Endothelial cell of hepatic sinusoid (primary cell): ENCODE measurements at regions not wholly inside any gene's neighbourhood (a gene's known extent, or its start where the extent isn't known, plus 50 kb on each side); places are given as distances from the start of the nearest gene placed in this dataset.

Source experiments
- in situ Hi-C: cut with HindIII; loops from 2 replicates; pipeline ENCODE4 v1.10.0; 2017; ENCODE audit warnings: low sequenced_read_pairs

- in situ Hi-C loops: no loop called here
Observed at GRCh38 chr2:196341277-196341841, 170.0 kb upstream of the STK17B start.

DNA sequence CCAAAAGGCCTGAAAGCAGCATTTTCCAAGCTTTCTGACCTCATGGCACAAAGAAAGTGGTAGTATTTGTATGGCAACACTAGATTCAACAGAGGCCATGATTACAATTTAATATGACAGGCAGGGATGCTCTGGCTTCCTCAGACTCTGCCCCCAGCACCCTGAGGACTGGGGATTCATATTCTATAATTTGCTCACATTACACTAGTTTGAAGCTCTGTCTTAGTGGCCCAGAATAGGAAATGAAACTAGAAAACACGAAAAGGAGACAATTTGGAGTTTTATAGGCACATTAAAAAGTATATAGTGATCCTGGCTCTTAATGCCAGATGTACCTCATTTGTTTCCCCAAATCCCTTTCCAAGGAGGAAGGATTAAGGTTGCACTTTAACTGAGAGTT lies 173.0 kb upstream of the STK17B start:
- in situ Hi-C loops: no loop called here

GRCh38 chr2:196353717-196354116 lies 182.3 kb upstream of the STK17B start:
- in situ Hi-C loops: no loop called here

GRCh38 chr2:196354186-196354585 lies 182.8 kb upstream of the STK17B start:
- in situ Hi-C loops: no loop called here

DNA sequence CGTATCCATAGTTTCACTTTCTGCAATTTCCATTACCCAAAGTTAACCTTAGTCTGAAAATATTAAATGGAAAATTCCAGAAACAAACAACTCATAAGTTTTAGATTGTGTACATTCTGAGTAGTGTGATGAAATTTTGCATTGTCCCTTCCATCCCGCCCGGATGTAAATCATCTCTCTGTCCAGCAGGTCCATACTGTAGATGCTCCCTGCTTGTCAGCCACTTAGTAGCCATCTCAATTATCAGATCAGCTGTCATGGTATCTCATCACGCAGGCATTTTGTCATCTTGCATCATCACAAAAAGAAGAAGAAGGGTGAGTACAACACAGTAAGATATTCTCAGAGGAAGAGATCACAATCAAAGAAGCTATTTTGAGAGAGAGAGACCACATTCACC lies 185.0 kb upstream of the STK17B start:
- in situ Hi-C loops: no loop called here

- in situ Hi-C loops: no loop called here
Observed at GRCh38 chr2:196360650-196361049, 189.3 kb upstream of the STK17B start.

DNA sequence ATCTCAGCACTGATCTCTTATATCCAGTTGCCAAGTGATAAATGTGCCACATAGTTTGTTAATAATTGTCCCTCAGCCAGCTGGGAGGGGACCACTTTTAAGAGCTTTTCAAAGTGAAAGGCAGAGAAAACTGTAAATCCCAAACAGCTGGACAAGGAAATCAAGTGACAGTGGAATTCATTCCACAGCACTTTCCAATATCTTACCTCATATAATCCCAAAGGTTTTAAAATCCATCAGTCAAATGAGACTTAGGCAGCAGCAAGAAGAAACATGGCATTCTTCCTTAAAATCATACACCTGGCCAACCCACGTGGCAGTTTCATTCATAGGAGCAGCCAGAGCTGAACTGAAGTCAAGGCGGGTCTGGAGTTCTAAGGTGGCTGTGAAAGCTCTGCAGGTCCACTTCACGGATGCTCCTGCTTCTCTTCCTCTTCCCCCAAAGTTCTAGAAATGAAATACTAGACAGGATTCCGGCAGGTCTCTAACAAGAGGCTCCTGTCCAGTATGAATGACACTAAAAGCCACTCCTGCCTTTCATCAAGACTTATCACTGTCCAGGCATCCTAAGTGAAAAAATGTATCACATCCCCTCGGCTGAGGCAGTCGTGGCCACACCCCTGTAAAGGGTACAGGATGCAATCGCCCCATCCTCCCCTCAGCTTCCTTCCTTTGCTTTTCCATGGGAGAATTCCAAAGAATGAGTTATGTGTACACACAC lies 190.4 kb upstream of the STK17B start:
- in situ Hi-C loops: no loop called here

- in situ Hi-C loops: no loop called here
Observed at GRCh38 chr2:196362973-196363549, 191.7 kb upstream of the STK17B start.

GRCh38 chr2:196365145-196365544 lies 193.8 kb upstream of the STK17B start:
- in situ Hi-C loops: no loop called here

GRCh38 chr2:196365923-196366322 lies 194.5 kb upstream of the STK17B start:
- in situ Hi-C loops: no loop called here

DNA sequence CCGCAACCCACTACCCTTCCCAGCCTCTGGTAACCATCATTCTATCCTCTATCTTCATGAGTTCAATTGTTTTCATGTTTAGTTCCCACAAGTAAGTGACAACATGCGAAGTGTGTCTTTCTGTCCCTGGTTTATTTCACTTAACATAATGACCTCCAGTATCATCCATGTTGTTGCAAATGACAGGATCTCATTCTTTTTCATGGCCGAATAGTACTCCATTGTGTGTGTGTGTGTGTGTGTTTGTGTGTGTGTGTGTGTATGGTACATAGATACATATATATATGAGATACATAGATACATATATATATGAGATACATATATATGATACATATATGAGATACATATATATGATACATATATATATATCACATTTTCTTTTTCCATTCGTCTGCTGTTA lies 196.3 kb upstream of the STK17B start:
- in situ Hi-C loops: no loop called here

DNA sequence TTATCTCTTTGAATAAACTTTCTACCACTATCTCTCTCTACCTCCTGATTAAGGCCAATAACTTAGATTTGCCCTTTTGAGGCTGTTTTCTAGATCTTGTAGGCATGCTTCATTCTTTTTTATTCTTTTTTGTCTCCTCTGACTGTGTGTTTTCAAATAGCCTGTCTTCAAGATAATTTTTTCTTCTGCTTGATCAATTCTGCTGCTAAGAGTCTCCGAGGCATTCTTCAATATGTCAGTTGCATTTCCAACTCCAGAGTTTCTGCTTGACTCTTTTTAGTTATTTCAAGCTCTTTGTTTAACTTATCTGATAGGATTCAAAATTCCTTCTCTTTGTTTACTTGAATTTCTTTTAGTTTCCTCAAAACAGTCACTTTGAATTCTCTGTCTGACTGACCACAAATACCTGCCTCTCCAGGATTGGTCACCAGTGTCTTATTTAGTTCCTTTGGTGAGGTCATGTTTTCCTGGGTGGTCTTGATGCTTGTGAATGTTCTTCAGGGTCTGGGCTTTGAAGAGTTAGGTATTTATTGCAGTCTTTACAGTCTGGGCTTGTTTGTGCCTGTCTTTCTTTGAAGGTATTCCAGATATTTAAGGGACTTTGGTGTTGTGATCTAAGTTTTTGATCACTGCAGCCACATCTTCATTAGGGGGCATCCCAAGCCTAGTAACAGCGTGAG lies 197.3 kb upstream of the STK17B start:
- in situ Hi-C loops: no loop called here

DNA sequence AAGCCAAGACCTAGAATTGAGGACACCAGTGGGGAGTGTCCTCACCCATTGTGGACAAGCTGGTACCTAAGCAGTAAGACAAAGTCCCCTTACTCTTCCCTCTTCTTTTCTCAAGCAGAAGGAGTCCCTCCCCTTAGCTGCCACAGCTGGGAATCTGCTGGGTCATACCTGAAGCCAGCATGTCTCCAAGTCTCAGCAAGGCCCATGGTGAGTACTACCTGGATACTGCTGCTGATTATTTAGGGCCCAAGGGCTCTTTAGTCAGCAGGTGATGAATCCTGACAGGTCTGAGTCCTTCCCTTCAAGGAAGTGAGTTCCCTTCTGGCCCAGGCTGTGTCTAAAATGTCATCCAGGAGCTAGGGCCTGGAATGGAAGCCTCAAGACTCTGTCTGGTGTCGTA lies 198.6 kb upstream of the STK17B start:
- in situ Hi-C loops: no loop called here

DNA sequence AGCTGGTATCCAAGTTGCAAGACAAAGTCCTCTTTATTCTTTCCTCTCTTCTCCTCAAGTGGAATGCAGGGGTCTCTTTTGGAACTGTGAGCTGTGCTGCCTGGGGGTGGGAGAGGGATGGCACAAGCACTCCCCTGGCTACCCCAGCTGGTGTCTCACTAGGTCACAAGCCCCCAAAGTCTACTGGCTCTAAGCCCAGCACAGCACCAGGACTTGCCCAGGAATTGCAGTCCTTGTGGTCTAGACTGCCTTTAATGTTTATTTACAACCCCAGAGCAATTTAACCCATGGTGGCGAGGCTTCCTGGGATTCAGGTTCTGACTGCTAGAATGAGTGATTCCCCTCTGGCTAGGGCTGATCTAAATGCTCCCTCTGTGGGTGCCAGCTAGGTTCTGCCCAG lies 199.0 kb upstream of the STK17B start:
- in situ Hi-C loops: no loop called here

DNA sequence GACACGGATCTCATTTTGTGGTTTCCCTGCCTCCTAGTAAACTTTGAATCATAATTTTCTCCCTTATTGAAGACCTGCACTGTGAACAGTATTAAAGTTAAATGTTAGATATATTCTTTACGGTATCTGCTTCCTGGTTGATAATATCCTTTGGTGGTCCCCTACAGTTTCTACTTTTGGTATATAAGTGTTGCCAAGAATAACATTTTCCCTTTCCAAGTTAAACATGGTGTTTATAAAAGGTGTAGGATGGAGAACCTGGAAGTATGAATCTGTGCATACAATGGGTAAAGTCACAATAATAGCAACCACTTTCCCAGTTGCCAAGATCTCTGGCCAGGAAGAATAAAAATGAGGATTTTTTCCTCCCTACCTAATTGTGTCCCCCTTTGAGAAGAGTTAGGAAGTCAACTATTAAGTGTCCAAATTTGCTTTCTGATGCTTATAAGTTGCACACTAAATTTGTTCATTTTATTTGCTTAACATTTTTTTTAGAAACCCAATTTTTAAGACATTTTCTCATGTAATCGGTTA lies 201.0 kb upstream of the STK17B start:
- in situ Hi-C loops: no loop called here

DNA sequence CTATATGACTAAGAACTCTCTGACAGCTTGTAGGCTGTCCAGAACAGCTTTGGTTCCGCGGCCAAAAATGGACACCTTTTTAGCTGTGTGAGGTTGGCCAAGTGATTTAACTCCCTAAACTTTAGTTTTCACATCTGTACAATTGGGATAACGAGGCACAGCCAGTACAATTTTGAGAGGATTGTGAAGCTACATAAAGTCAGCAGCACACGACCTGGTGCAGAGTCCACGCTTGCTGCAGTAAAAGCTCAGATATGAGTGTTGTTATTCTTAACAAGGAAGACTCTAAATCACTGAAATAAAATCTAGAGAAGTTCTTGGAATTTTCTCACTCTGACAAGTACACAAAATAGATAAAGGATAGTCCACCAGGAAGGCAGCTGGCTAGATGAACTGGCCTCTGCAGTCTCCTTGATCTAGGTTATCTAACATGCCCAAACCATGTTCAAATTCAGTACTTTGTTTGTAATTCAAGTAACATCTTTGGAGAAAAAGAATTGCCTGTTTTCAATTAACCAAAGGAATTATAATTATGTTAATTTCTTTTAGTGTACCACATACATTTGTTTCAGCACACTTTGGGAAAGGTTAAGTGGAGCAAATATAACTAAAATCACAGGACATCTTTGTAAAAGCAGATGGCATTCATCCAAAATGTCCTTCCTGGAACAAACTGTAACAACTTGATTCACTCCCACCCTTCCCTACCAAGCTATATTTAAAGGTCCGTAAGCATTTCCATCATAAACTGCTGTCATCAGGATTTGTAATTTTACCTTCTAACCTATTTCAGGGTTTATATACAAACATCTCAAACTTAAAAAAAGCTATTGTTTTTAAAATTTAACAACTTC lies 201.7 kb upstream of the STK17B start:
- in situ Hi-C loops: no loop called here

DNA sequence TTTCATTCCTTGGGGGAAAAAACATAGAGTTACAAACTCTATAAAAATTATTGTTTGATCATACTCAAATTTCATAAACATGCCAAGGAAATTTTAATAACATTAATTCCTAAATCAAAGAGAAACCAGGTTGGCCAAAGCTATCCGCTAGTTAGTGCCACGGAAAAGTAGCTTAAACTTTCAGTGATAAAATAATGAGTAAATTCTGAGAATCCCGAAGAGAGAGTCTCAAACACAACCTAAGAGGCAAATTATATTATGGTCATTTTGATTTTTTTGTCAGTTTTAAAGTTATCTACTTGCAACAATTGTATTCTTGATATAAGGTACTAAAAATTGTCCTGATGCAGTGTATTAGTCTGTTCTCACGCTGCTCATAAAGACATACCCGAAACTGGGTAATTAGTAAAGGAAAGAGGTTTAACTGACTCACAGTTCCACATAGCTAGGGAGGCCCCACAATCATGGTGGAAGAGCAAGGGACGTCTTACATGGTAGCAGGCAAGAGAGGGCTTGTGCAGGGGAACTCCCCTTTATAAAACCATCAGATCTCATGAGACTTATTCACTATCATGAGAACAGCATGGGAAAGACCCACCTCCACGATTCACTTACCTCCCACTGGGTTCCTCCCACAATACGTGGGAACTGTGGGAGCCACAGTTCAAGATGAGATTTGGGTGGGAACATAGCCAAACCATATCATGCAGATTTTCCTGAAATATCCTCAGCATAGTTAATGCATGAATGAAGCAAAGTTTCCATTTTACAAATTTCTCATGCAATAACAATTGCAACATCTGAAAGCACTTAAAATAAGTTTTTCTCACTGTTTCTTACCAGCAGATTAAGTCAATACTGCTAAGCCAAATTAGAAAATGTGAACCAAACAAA lies 205.9 kb upstream of the STK17B start:
- in situ Hi-C loops: no loop called here

- in situ Hi-C loops: no loop called here
Observed at GRCh38 chr2:196379600-196379999, 208.2 kb upstream of the STK17B start.

- in situ Hi-C loops: no loop called here
Observed at GRCh38 chr2:196380098-196380497, 208.7 kb upstream of the STK17B start.

DNA sequence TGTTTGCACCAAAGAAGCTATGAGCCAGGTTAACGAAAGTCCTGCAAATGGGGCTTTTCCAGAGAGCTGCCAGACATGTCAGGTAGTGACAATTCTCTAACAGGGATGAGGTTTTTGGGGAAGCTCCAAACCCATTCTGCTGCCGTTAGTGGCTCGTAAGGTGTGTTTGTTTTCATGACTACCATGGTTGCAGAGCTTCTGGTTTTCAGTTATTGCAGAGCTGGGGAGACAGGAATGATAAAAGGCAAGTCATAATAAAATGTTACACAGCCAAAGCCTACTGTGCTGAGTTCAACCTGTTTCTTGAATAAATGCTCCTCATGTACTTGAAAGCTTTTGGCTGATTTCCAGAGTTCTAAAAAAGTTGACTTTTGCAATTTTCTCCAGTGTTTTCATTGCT lies 209.2 kb upstream of the STK17B start:
- in situ Hi-C loops: no loop called here
